ENCODE measurements at regions not wholly inside any gene's neighbourhood (a gene's known extent, or its start where the extent isn't known, plus 50 kb on each side); places are given as distances from the start of the nearest gene placed in this dataset.
"Not testable (repeated sequence)": the region's sequence is repeated elsewhere in the genome, so short reads cannot be mapped to it uniquely, and the experiment has no call there.

DNA sequence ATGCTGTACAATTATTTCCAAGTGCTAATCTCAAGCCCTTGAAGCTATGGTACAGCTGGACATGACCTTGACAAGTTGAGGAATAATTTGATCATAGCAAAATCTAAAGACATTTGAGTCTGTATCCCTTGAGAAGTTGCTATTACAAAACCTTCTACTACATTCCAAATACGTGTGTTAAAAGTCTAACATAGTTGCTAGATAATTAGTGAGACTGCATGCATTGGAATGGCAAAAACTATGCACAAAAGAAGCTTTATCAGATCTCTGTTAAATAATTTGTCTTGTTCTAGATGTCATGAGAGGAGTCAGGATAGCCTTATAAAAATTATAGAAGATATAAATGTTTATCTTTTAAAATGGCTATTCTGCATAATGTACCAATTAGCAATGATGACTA lies 127.8 kb downstream of the GJA1 start:
- H3K27me3 ChIP-seq (ENCODE audit: control insufficient read depth in 1 of 2, insufficient read depth in 2 of 2, low read length in 2 of 2) = no peaks in the 10 kb centered on the region
- H3K9me3 ChIP-seq (ENCODE audit: control insufficient read depth in 2 of 2, insufficient read depth in 1 of 2, low read depth in 1 of 2, low read length in 1 of 2) = peaks cover 2% of the 10 kb centered on the region in 2 donors
- H3K27ac ChIP-seq (ENCODE audit: low read depth in 2 of 2, low read length in 1 of 2) = no peak overlapping the region
- WGBS, 2 donors = 69 to 80% methylated on average over 1 of the region's 1 CpG
- H3K4me3 ChIP-seq (ENCODE audit: low read depth in 1 of 2, low read length in 2 of 2) = no peak overlapping the region
- no peaks in the 10 kb centered on the region for H3K36me3 ChIP-seq (ENCODE audit: control insufficient read depth in 2 of 2, insufficient read depth in 2 of 2, low read length in 1 of 2)
- no peaks in the 10 kb centered on the region for H3K4me1 ChIP-seq (ENCODE audit: control insufficient read depth in 2 of 2, insufficient read depth in 2 of 2, low read length in 1 of 2)

DNA sequence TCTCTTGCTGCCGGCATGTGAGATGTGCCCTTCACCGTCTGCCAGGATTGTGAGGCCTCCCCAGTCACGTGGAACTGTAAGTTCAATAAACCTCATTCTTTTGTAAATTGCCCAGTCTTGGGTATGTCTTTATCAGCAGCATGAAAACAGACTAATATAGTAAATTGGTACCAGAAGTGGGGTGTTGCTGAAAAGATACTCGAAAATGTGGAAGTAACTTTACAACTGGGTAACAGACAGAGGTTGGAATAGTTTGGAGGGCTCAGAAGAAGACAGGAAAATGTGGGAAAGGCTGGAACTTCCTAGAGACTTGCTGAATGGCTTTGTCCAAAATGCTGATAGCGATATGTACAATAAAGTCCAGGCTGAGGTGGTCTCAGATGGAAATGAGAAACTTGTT lies 129.1 kb downstream of the GJA1 start:
- H3K9me3 ChIP-seq (ENCODE audit: control insufficient read depth in 2 of 2, insufficient read depth in 1 of 2, low read depth in 1 of 2, low read length in 1 of 2); H3K36me3 ChIP-seq (ENCODE audit: control insufficient read depth in 2 of 2, insufficient read depth in 2 of 2, low read length in 1 of 2); H3K4me3 ChIP-seq (ENCODE audit: low read depth in 1 of 2, low read length in 2 of 2); H3K27me3 ChIP-seq (ENCODE audit: control insufficient read depth in 1 of 2, insufficient read depth in 2 of 2, low read length in 2 of 2); H3K4me1 ChIP-seq (ENCODE audit: control insufficient read depth in 2 of 2, insufficient read depth in 2 of 2, low read length in 1 of 2); H3K27ac ChIP-seq (ENCODE audit: low read depth in 2 of 2, low read length in 1 of 2): not testable (repeated sequence)
- WGBS, 2 donors = 93 to 94% methylated on average over 5 of the region's 5 CpGs

DNA sequence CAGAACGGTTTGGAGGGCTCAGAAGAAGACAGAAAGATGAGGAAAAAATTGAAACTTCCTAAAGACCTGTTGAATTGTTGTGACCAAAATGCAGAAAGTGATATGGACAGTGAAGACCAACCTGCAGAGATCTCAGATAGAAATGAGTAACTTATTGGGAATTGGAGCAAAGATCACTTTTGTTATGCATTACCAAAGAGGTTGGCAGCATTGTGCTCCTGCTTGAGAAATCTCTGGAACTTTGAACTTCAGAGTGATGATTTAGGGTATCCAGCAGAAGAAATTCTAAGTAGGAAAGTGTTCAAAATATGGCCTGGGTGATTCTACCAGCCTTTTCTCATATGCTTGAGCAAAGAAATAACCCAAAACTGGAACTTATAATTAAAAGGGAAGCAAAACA lies 136.0 kb downstream of the GJA1 start:
- H3K36me3 ChIP-seq (ENCODE audit: control insufficient read depth in 2 of 2, insufficient read depth in 2 of 2, low read length in 1 of 2) = no peaks in the 10 kb centered on the region
- H3K4me3 ChIP-seq (ENCODE audit: low read depth in 1 of 2, low read length in 2 of 2) = no peak overlapping the region
- WGBS, 2 donors = 79 to 82% methylated on average over 1 of the region's 1 CpG
- H3K27me3 ChIP-seq (ENCODE audit: control insufficient read depth in 1 of 2, insufficient read depth in 2 of 2, low read length in 2 of 2) = no peaks in the 10 kb centered on the region
- peaks cover 0 to 2% of the 10 kb centered on the region in 2 donors for H3K4me1 ChIP-seq (ENCODE audit: control insufficient read depth in 2 of 2, insufficient read depth in 2 of 2, low read length in 1 of 2)
- H3K9me3 ChIP-seq (ENCODE audit: control insufficient read depth in 2 of 2, insufficient read depth in 1 of 2, low read depth in 1 of 2, low read length in 1 of 2) = no peaks in the 10 kb centered on the region
- no peak overlapping the region for H3K27ac ChIP-seq (ENCODE audit: low read depth in 2 of 2, low read length in 1 of 2)

DNA sequence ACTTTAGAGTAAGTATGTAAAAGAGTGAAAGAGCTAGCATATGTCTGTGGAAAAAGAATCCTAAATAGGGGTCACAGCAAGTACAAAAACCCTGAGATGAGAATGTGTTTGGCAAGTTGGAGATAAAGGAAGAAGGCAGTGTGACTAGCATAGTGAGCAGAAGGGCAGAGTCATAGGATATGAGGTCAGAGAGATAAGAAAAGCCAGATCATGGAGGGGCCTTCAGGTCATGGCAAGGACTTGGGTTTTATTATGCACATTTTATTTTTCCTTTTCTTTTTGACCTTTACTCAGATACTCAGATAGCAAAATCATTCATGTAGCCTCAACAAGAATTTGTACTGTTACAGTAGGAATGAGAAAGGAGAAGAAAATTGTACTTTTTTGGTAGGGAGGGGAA lies 138.0 kb downstream of the GJA1 start:
- no peaks in the 10 kb centered on the region for H3K27me3 ChIP-seq (ENCODE audit: control insufficient read depth in 1 of 2, insufficient read depth in 2 of 2, low read length in 2 of 2)
- no peaks in the 10 kb centered on the region for H3K9me3 ChIP-seq (ENCODE audit: control insufficient read depth in 2 of 2, insufficient read depth in 1 of 2, low read depth in 1 of 2, low read length in 1 of 2)
- no peak overlapping the region for H3K4me3 ChIP-seq (ENCODE audit: low read depth in 1 of 2, low read length in 2 of 2)
- peaks cover 0 to 2% of the 10 kb centered on the region in 2 donors for H3K4me1 ChIP-seq (ENCODE audit: control insufficient read depth in 2 of 2, insufficient read depth in 2 of 2, low read length in 1 of 2)
- H3K36me3 ChIP-seq (ENCODE audit: control insufficient read depth in 2 of 2, insufficient read depth in 2 of 2, low read length in 1 of 2) = no peaks in the 10 kb centered on the region
- no peak overlapping the region for H3K27ac ChIP-seq (ENCODE audit: low read depth in 2 of 2, low read length in 1 of 2)

DNA sequence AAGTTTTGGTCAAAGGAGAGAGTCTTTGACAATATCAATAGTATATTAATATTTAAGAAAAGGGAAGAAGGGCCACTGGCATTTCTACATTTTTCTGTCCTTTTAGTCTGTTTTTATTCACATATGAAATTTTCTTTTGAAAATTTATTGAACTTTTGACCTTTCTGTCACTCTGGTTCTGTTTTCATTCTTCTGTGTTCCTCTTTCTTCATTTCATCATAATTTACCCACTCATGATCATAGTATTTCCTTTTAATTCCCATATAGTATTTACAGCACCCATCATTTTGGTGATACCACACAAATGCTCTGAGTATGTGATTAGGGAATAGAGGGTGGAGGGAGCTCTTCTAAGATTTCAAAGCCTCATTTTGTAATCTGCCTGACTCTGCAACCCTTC lies 142.8 kb downstream of the GJA1 start:
- H3K27me3 ChIP-seq (ENCODE audit: control insufficient read depth in 1 of 2, insufficient read depth in 2 of 2, low read length in 2 of 2) = no peaks in the 10 kb centered on the region
- H3K27ac ChIP-seq (ENCODE audit: low read depth in 2 of 2, low read length in 1 of 2) = no peak overlapping the region
- no peaks in the 10 kb centered on the region for H3K9me3 ChIP-seq (ENCODE audit: control insufficient read depth in 2 of 2, insufficient read depth in 1 of 2, low read depth in 1 of 2, low read length in 1 of 2)
- no peaks in the 10 kb centered on the region for H3K36me3 ChIP-seq (ENCODE audit: control insufficient read depth in 2 of 2, insufficient read depth in 2 of 2, low read length in 1 of 2)
- peaks cover 0 to 2% of the 10 kb centered on the region in 2 donors for H3K4me1 ChIP-seq (ENCODE audit: control insufficient read depth in 2 of 2, insufficient read depth in 2 of 2, low read length in 1 of 2)
- H3K4me3 ChIP-seq (ENCODE audit: low read depth in 1 of 2, low read length in 2 of 2) = no peak overlapping the region

DNA sequence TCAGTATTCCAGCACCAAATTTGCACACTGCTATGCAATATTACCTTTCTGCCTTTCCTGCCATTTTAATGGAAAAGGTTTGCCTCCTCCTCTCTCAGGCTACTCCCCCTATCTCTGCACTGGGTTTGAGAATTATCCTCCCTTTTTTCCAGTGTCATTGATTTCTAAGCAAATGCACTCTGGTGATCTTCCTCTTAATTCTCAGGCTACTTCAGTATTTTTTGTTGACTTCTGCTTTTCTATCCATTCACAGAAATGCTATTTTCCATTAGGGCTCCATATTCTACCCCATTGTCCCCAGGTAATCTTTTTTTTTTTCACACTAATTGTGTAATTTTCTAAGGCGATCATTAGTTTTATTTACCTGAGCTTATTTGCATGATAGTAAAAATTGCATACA lies 144.0 kb downstream of the GJA1 start:
- Histone ChIP-seq H3K27ac (ENCODE audit: low read depth in 2 of 2, low read length in 1 of 2) (no peak overlapping the region), H3K4me3 (ENCODE audit: low read depth in 1 of 2, low read length in 2 of 2) (no peak overlapping the region), H3K4me1 (ENCODE audit: control insufficient read depth in 2 of 2, insufficient read depth in 2 of 2, low read length in 1 of 2) (no peaks in the 10 kb centered on the region), H3K27me3 (ENCODE audit: control insufficient read depth in 1 of 2, insufficient read depth in 2 of 2, low read length in 2 of 2) (no peaks in the 10 kb centered on the region), H3K9me3 (ENCODE audit: control insufficient read depth in 2 of 2, insufficient read depth in 1 of 2, low read depth in 1 of 2, low read length in 1 of 2) (no peaks in the 10 kb centered on the region), H3K36me3 (ENCODE audit: control insufficient read depth in 2 of 2, insufficient read depth in 2 of 2, low read length in 1 of 2) (no peaks in the 10 kb centered on the region)
- WGBS, 2 donors = 95 to 96% methylated on average over 1 of the region's 1 CpG

DNA sequence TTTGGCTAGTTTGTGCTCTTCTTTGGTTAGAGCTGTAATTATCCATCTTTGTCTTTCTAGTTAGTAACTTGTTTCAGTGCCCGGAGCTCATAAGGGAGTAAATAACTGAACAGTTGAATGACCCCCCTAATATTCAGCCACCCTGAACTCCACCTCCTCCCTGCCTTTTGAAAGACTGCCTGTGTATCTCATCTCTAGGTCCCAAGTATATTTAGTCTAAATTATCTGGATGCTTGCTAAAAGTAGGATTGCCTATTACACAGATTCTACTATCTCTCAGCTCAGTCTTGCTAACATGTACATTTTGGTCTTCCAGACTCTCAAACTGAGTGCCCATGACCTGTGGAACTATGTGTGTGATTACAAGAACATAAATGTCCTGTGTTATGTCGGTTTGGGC lies 145.9 kb downstream of the GJA1 start:
- WGBS, 2 donors = 67 to 79% methylated on average over 2 of the region's 2 CpGs
- Histone ChIP-seq H3K4me1 (ENCODE audit: control insufficient read depth in 2 of 2, insufficient read depth in 2 of 2, low read length in 1 of 2) (no peaks in the 10 kb centered on the region), H3K4me3 (ENCODE audit: low read depth in 1 of 2, low read length in 2 of 2) (no peak overlapping the region), H3K27me3 (ENCODE audit: control insufficient read depth in 1 of 2, insufficient read depth in 2 of 2, low read length in 2 of 2) (no peaks in the 10 kb centered on the region), H3K9me3 (ENCODE audit: control insufficient read depth in 2 of 2, insufficient read depth in 1 of 2, low read depth in 1 of 2, low read length in 1 of 2) (no peaks in the 10 kb centered on the region), H3K27ac (ENCODE audit: low read depth in 2 of 2, low read length in 1 of 2) (no peak overlapping the region), H3K36me3 (ENCODE audit: control insufficient read depth in 2 of 2, insufficient read depth in 2 of 2, low read length in 1 of 2) (no peaks in the 10 kb centered on the region)

DNA sequence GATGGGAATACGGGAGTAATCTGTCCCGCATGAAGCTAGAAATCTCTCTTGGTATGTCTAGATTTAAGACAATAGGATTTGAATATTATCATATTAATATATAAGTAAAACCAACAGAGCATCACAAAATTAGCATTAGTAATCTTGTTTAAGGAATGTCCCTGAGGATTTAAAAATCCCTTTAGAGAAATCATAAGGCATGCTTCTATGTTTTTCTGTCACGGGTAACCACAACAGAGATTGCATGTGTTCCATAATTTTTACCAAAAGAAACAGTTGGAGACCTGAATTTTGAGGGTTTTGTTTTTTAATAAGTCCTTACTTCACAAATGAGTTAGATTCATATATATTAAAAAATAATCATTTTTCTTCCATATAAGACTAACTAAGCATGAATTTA lies 146.8 kb downstream of the GJA1 start:
- no peaks in the 10 kb centered on the region for H3K9me3 ChIP-seq (ENCODE audit: control insufficient read depth in 2 of 2, insufficient read depth in 1 of 2, low read depth in 1 of 2, low read length in 1 of 2)
- H3K27ac ChIP-seq (ENCODE audit: low read depth in 2 of 2, low read length in 1 of 2) = no peak overlapping the region
- no peaks in the 10 kb centered on the region for H3K36me3 ChIP-seq (ENCODE audit: control insufficient read depth in 2 of 2, insufficient read depth in 2 of 2, low read length in 1 of 2)
- no peaks in the 10 kb centered on the region for H3K4me1 ChIP-seq (ENCODE audit: control insufficient read depth in 2 of 2, insufficient read depth in 2 of 2, low read length in 1 of 2)
- H3K4me3 ChIP-seq (ENCODE audit: low read depth in 1 of 2, low read length in 2 of 2) = no peak overlapping the region
- H3K27me3 ChIP-seq (ENCODE audit: control insufficient read depth in 1 of 2, insufficient read depth in 2 of 2, low read length in 2 of 2) = no peaks in the 10 kb centered on the region
- 91 to 93% methylated on average over 3 of the region's 3 CpGs for WGBS, 2 donors

DNA sequence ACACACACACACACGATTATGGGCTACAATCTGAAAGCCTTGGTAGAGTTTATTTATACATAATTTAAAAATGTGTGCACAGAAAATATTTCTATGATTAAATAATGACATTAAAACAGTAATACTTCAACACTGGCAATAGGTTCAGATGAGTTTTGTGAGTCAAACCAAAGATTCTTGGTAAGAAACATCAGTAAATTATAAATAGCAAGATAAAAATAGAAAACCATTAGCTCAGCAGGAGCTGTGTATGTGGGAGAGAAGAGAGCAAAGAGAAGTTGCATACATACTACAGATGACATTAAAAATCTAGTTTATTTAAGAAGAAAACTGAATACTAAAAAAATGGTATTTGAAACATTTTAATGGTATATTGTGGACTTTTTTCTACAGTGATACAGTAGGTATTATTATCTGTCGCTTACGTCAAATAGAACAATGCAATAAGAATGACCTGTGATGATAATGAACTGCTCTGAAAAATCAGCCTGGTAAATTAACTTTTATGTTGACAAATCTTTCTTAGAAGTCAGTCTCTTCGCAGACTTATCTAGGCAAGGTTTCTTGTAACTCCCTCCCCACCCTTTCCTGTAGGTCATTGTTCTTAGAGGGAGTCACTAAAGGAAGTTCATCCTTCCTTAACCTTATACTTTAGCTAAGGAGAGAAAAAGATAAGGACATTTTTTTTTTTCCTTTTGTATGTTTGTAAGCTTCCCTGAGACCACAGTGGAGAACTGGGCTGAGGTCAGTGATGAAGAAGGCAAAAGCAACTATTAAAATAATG lies 149.3 kb downstream of the GJA1 start:
- 64 to 67% methylated on average over 4 of the region's 4 CpGs for WGBS, 2 donors
- H3K4me1 ChIP-seq (ENCODE audit: control insufficient read depth in 2 of 2, insufficient read depth in 2 of 2, low read length in 1 of 2) = no peaks in the 10 kb centered on the region
- H3K27me3 ChIP-seq (ENCODE audit: control insufficient read depth in 1 of 2, insufficient read depth in 2 of 2, low read length in 2 of 2) = no peaks in the 10 kb centered on the region
- H3K36me3 ChIP-seq (ENCODE audit: control insufficient read depth in 2 of 2, insufficient read depth in 2 of 2, low read length in 1 of 2) = no peaks in the 10 kb centered on the region
- no peak overlapping the region for H3K4me3 ChIP-seq (ENCODE audit: low read depth in 1 of 2, low read length in 2 of 2)
- no peaks in the 10 kb centered on the region for H3K9me3 ChIP-seq (ENCODE audit: control insufficient read depth in 2 of 2, insufficient read depth in 1 of 2, low read depth in 1 of 2, low read length in 1 of 2)
- H3K27ac ChIP-seq (ENCODE audit: low read depth in 2 of 2, low read length in 1 of 2) = peak overlapping the region in 1 of 2 donors; percentile 47

DNA sequence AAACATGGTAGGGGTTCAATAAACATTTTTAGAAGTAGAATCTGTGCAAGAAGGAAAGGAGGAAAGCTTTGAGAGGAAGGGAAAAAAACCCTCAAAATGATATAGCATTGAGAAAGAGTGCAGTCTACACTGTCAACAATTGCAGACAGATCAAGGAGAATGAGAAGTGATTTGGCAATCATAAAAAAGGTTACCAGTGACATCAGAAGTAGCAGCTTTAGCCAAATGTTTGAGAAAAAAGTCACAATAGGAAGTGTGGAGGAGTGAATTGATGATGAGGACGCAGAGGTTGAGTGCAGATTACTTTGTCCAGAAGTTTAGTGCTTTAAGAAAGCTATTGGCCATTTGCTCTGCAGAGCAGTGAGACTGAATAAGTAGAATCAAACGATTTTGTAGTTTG lies 155.0 kb downstream of the GJA1 start:
- 32 to 36% methylated on average over 2 of the region's 2 CpGs for whole genome bisulfite sequencing, 2 donors
- Histone ChIP-seq H3K36me3 (ENCODE audit: control insufficient read depth in 2 of 2, insufficient read depth in 2 of 2, low read length in 1 of 2) (no peaks in the 10 kb centered on the region), H3K4me1 (ENCODE audit: control insufficient read depth in 2 of 2, insufficient read depth in 2 of 2, low read length in 1 of 2) (no peaks in the 10 kb centered on the region), H3K9me3 (ENCODE audit: control insufficient read depth in 2 of 2, insufficient read depth in 1 of 2, low read depth in 1 of 2, low read length in 1 of 2) (no peaks in the 10 kb centered on the region), H3K27ac (ENCODE audit: low read depth in 2 of 2, low read length in 1 of 2) (no peak overlapping the region), H3K27me3 (ENCODE audit: control insufficient read depth in 1 of 2, insufficient read depth in 2 of 2, low read length in 2 of 2) (no peaks in the 10 kb centered on the region), H3K4me3 (ENCODE audit: low read depth in 1 of 2, low read length in 2 of 2) (no peak overlapping the region)

All from esophagus (tissue), 2 donors.